Neural crest cell (in vitro differentiated cells): ENCODE measurements at regions not wholly inside any gene's neighbourhood (a gene's known extent, or its start where the extent isn't known, plus 50 kb on each side); places are given as distances from the start of the nearest gene placed in this dataset.

Experiments used
- DNase-seq: peaks from one replicate; pipeline ENCODE4 v3.0.0; 2021; ENCODE audit warnings: low read depth, mixed read lengths, low spot score
- H3K27ac Mint-ChIP-seq: one replicate; pipeline ENCODE4 v1.8.0; 2021; ENCODE audit warnings: mild to moderate bottlenecking, mixed read lengths; ENCODE audit not compliant: unreplicated experiment
- H3K27me3 Mint-ChIP-seq: 2 replicates; pipeline ENCODE4 v1.8.0; 2021; ENCODE audit warnings: low read depth, mild to moderate bottlenecking, mixed read lengths
- H3K36me3 Mint-ChIP-seq: 2 replicates; pipeline ENCODE4 v1.8.0; 2021; ENCODE audit warnings: low read depth, mild to moderate bottlenecking, mixed read lengths
- H3K4me1 Mint-ChIP-seq: 2 replicates; pipeline ENCODE4 v1.8.0; 2021; ENCODE audit warnings: mixed read lengths
- H3K4me3 Mint-ChIP-seq: one replicate; pipeline ENCODE4 v1.8.0; 2021; ENCODE audit warnings: mild to moderate bottlenecking, mixed read lengths
- H3K9me3 Mint-ChIP-seq: 2 replicates; pipeline ENCODE4 v1.8.0; 2021; ENCODE audit warnings: mixed read lengths
- TF ChIP-seq, protein P1 (sequence below): fragments of 200-600 bp; sonication (generic); conservative IDR thresholded peaks from 2 replicates; pipeline ENCODE4 v1.5.0; 2021; ENCODE audit warnings: antibody characterized with exemption, mild to moderate bottlenecking

DNA sequence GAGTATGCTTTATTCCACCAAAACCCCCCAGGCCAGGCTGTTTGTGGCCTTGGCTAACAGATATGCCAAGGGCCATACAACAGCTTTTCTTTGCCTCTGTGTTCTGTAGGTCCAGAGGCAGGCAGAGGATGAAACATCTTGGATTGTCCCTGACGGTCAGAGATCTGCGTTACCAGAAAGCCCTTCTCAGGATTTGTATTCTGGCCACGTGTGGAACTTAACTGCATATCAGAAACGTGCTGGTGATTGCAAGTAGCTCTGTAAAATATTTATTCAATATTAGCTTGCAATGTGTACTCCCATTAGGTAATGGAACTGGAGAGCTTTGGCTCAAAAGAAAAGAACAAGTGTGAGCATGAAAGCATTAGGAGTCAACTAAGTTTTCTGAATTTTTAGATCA is 275.0 kb downstream of the CBLN4 start:
- H3K4me1 Mint-ChIP-seq = no peaks in the 10 kb centered on the region
- no peaks in the 10 kb centered on the region for H3K27me3 Mint-ChIP-seq
- H3K27ac Mint-ChIP-seq = no peak overlapping the region
- TF ChIP-seq, protein P1, sequence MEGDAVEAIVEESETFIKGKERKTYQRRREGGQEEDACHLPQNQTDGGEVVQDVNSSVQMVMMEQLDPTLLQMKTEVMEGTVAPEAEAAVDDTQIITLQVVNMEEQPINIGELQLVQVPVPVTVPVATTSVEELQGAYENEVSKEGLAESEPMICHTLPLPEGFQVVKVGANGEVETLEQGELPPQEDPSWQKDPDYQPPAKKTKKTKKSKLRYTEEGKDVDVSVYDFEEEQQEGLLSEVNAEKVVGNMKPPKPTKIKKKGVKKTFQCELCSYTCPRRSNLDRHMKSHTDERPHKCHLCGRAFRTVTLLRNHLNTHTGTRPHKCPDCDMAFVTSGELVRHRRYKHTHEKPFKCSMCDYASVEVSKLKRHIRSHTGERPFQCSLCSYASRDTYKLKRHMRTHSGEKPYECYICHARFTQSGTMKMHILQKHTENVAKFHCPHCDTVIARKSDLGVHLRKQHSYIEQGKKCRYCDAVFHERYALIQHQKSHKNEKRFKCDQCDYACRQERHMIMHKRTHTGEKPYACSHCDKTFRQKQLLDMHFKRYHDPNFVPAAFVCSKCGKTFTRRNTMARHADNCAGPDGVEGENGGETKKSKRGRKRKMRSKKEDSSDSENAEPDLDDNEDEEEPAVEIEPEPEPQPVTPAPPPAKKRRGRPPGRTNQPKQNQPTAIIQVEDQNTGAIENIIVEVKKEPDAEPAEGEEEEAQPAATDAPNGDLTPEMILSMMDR = no peak
- no peak overlapping the region for H3K4me3 Mint-ChIP-seq
- H3K9me3 Mint-ChIP-seq = peaks cover 3% of the 10 kb centered on the region
- H3K36me3 Mint-ChIP-seq = no peaks in the 10 kb centered on the region
- no peak for DNase-seq

DNA sequence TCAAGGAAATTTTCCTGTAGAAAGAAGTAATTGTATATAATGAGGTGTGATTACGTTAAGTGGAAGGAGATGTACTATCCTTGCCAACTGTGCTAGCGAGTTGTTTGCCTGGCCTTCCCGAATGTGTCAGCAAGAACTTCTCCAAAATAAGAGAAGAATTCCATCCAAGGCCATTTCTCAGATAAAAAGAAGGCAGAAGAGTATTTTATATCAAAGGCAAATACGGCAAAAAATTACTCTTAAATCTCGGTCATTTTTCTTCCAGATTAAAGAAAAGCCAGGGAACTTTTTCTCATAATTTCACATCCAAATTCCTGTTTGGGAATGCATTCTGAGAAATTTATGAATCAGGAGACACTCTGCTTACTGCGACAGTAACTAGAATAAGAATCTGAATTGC is 290.6 kb downstream of the CBLN4 start:
- H3K27me3 Mint-ChIP-seq = no peaks in the 10 kb centered on the region
- H3K27ac Mint-ChIP-seq = no peak overlapping the region
- H3K36me3 Mint-ChIP-seq = no peaks in the 10 kb centered on the region
- no peaks in the 10 kb centered on the region for H3K9me3 Mint-ChIP-seq
- TF ChIP-seq, protein P1 = no peak
- DNase-seq = no peak
- H3K4me1 Mint-ChIP-seq = peaks cover 5% of the 10 kb centered on the region
- no peak overlapping the region for H3K4me3 Mint-ChIP-seq

DNA sequence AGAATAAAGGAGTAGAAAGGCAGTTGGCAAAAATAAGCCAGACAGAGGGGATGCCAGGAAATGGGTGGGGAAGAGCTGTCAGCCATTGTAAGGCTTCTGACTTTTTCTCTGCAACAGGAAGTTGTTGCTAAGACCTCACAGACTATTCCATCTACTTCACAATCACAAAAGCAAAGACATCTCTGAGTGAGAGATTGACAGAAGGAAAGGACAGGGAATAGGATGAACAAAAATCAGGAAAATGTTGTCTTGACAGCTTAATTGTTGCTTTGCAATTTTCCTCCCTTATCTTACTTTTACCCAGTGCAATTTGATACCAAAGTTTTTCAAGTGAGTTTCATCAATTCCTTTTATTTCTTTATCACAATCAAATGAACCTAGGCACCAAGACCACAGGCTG is 291.2 kb downstream of the CBLN4 start:
- H3K27me3 Mint-ChIP-seq = no peaks in the 10 kb centered on the region
- H3K36me3 Mint-ChIP-seq = no peaks in the 10 kb centered on the region
- peaks cover 1% of the 10 kb centered on the region for H3K9me3 Mint-ChIP-seq
- H3K27ac Mint-ChIP-seq = no peak overlapping the region
- TF ChIP-seq, protein P1 = no peak
- peaks cover 5% of the 10 kb centered on the region for H3K4me1 Mint-ChIP-seq
- no peak for DNase-seq
- H3K4me3 Mint-ChIP-seq = no peak overlapping the region

DNA sequence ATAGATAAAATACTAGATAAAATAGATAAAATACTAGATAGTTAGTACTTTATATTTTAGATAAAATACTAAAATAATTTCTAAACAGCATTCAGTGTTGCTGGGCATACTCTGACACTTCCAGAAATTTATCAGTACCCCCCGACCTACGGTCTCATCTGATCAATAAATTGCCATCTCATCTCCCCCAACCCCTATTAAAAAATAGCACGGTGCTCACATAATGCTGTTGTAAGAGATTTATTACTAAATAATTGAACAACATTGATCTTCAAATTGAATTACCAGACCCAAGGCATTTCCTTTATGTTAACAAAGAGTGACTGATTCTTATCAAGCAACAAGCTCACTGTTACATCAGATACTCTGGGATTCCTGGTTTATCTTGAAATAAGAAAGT is 300.9 kb downstream of the CBLN4 start:
- Mint-ChIP-seq H3K36me3 (no peaks in the 10 kb centered on the region), H3K4me3 (no peak overlapping the region), H3K27ac (no peak overlapping the region), H3K9me3 (peaks cover 3% of the 10 kb centered on the region), H3K4me1 (no peaks in the 10 kb centered on the region), H3K27me3 (no peaks in the 10 kb centered on the region)
- TF ChIP-seq, protein P1 = no peak
- DNase-seq = no peak

DNA sequence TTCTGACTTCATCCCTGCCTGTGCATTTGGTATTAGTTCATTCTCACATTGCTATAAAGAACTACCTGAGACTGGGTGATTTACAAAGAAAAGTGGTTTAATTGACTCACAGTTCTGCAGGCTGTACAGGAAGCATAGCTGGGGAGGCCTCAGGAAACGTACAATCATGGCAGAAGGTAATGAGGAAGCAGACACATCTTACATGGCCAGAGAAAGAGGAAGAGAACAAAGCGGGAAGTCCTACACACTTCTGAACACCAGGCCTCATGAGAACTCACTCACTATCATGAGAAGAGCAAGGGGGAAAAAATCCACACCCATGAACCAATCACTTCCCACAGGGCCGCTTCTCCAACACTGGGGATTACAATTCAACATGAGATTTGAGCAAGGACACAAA is 303.9 kb downstream of the CBLN4 start:
- H3K9me3 Mint-ChIP-seq = no peaks in the 10 kb centered on the region
- no peak overlapping the region for H3K4me3 Mint-ChIP-seq
- TF ChIP-seq, protein P1 = no peak
- no peak for DNase-seq
- no peaks in the 10 kb centered on the region for H3K27me3 Mint-ChIP-seq
- no peaks in the 10 kb centered on the region for H3K4me1 Mint-ChIP-seq
- H3K36me3 Mint-ChIP-seq = no peaks in the 10 kb centered on the region
- H3K27ac Mint-ChIP-seq = no peak overlapping the region

DNA sequence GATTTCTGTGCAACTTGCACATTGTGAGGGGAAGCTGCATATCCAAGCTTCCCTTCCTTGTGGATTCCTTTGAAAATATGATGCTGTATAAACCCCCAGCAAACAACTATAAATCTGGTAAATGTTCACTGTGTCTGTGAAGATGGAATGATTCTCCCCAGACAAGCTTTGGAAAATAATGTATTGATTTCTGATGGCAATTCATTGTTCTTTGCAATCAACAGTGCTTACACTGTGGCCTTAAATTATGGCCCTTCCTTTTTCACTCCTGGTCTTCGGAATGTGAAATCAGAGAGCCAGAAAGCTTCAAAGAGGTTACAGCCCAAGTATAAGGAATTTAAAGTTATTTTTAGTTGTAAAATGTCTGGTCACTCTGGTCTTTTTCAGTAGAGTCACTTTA is 308.8 kb downstream of the CBLN4 start:
- H3K27ac Mint-ChIP-seq = no peak overlapping the region

More for the DNA sequence above, 308.8 kb downstream of the CBLN4 start:
- no peaks in the 10 kb centered on the region for H3K9me3 Mint-ChIP-seq
- no peaks in the 10 kb centered on the region for H3K36me3 Mint-ChIP-seq
- H3K27me3 Mint-ChIP-seq = no peaks in the 10 kb centered on the region
- TF ChIP-seq, protein P1 = no peak
- no peak for DNase-seq
- no peaks in the 10 kb centered on the region for H3K4me1 Mint-ChIP-seq
- no peak overlapping the region for H3K4me3 Mint-ChIP-seq
